GM23338 (cell line): ENCODE measurements at regions not wholly inside any gene's neighbourhood (a gene's known extent, or its start where the extent isn't known, plus 50 kb on each side); places are given as distances from the start of the nearest gene placed in this dataset.

Source experiments
- ATAC-seq: fragments of 200-7000 bp; cut with Tn5 transposase; 3 replicates; pipeline ENCODE4 v1.9.1; 2020
- DNase-seq: peaks from one replicate; pipeline ENCODE4 v3.0.0-alpha.2; 2015; ENCODE audit warnings: low spot score
- H2AFZ ChIP-seq: fragments of 200-600 bp; sonication (generic); 2 replicates; pipeline ENCODE4 v1.8.0; 2016; ENCODE audit warnings: antibody characterized with exemption, mild to moderate bottlenecking, moderate library complexity
- H3F3A ChIP-seq: fragments of 200-600 bp; sonication (generic); replicated peaks from 2 replicates; pipeline ENCODE4 v1.8.0; 2017; ENCODE audit warnings: antibody characterized with exemption, mixed run types, low read depth
- H3K27ac ChIP-seq: fragments of 200-600 bp; sonication (generic); 2 replicates; pipeline ENCODE4 v1.6.1; 2016; ENCODE audit warnings: low read depth
- H3K27me3 ChIP-seq: fragments of 200-600 bp; sonication (generic); 2 replicates; pipeline ENCODE4 v1.8.0; 2016; ENCODE audit warnings: mild to moderate bottlenecking, mixed run types, moderate library complexity; ENCODE audit not compliant: insufficient read depth
- H3K36me3 ChIP-seq: fragments of 200-600 bp; sonication (generic); 2 replicates; pipeline ENCODE4 v1.8.0; 2016; ENCODE audit warnings: mild to moderate bottlenecking; ENCODE audit not compliant: insufficient read depth
- H3K4me1 ChIP-seq: fragments of 200-600 bp; sonication (generic); 2 replicates; pipeline ENCODE4 v1.8.0; 2016; ENCODE audit warnings: mild to moderate bottlenecking, moderate library complexity; ENCODE audit not compliant: insufficient read depth
- H3K4me2 ChIP-seq: fragments of 200-600 bp; sonication (generic); 2 replicates; pipeline ENCODE4 v1.7.1; 2017; ENCODE audit warnings: mixed run types
- H3K4me3 ChIP-seq: fragments of 200-600 bp; sonication (generic); 2 replicates; pipeline ENCODE4 v1.6.1; 2016; ENCODE audit warnings: mixed run types
- H3K79me2 ChIP-seq: fragments of 200-600 bp; sonication (generic); replicated peaks from 2 replicates; pipeline ENCODE4 v1.8.0; 2017; ENCODE audit warnings: mild to moderate bottlenecking; ENCODE audit not compliant: insufficient read depth
- H3K9me2 ChIP-seq: fragments of 200-600 bp; sonication (generic); 2 replicates; pipeline ENCODE4 v1.8.0; 2017; ENCODE audit not compliant: insufficient read depth
- H4K20me1 ChIP-seq: fragments of 200-600 bp; sonication (generic); replicated peaks from 2 replicates; pipeline ENCODE4 v1.8.0; 2017; ENCODE audit warnings: mild to moderate bottlenecking; ENCODE audit not compliant: insufficient read depth
- H3K27ac Mint-ChIP-seq: 2 replicates; pipeline ENCODE4 v1.8.0; 2020; ENCODE audit warnings: inconsistent platforms, mild to moderate bottlenecking, moderate library complexity, mixed read lengths
- H3K27me3 Mint-ChIP-seq: 3 replicates; pipeline ENCODE4 v1.8.0; 2022; ENCODE audit warnings: low read depth, mild to moderate bottlenecking, moderate library complexity, mixed read lengths, inconsistent platforms; ENCODE audit not compliant: insufficient read depth, poor library complexity
- H3K36me3 Mint-ChIP-seq: 3 replicates; pipeline ENCODE4 v1.8.0; 2021; ENCODE audit warnings: low read depth, mild to moderate bottlenecking, inconsistent platforms, moderate library complexity, mixed read lengths
- H3K4me1 Mint-ChIP-seq: 3 replicates; pipeline ENCODE4 v1.8.0; 2020; ENCODE audit warnings: mild to moderate bottlenecking, inconsistent platforms, mixed read lengths
- H3K4me3 Mint-ChIP-seq: 3 replicates; pipeline ENCODE4 v1.8.0; 2021; ENCODE audit warnings: moderate library complexity, mild to moderate bottlenecking, inconsistent platforms, mixed read lengths
- H3K9me3 Mint-ChIP-seq: 3 replicates; pipeline ENCODE4 v1.8.0; 2020; ENCODE audit warnings: moderate library complexity, mild to moderate bottlenecking, inconsistent platforms, mixed read lengths
- CTCF ChIP-seq, 2 experiments: fragments of 200-600 bp in 1 of 2; sonication (generic) in 1 of 2; conservative IDR thresholded peaks; 2 replicates each; pipeline versions ENCODE4 v1.5.1 to v1.6.1; 2016 to 2017; ENCODE audit warnings: antibody characterized with exemption in 2 of 2, low read depth in 2 of 2, mild to moderate bottlenecking in 2 of 2, moderate library complexity in 1 of 2
- ETS1 ChIP-seq: IDR thresholded peaks from 2 replicates; pipeline ENCODE4 v1.6.1; 2016; ENCODE audit warnings: antibody characterized with exemption
- EZH2phosphoT487 ChIP-seq: fragments of 200-600 bp; sonication (generic); IDR thresholded peaks from one replicate; pipeline ENCODE4 v1.8.1; 2018; ENCODE audit warnings: antibody characterized with exemption; ENCODE audit not compliant: unreplicated experiment
- POLR2AphosphoS5 ChIP-seq: IDR thresholded peaks from 2 replicates; pipeline ENCODE4 v1.6.1; 2016; ENCODE audit warnings: antibody characterized with exemption, low read depth
- STAT1 ChIP-seq: IDR thresholded peaks from one replicate; pipeline ENCODE4 v1.6.1; 2016; ENCODE audit warnings: antibody characterized with exemption; ENCODE audit not compliant: unreplicated experiment
- TF ChIP-seq, protein P1 (sequence below): IDR thresholded peaks from one replicate; pipeline ENCODE4 v1.6.1; 2018; ENCODE audit warnings: antibody characterized with exemption; ENCODE audit not compliant: unreplicated experiment

GRCh38 chr20:60080401-60080800 is 122.2 kb downstream of the CDH26 start:
- Histone ChIP-seq H3K4me3 (no peak overlapping the region), H3K27me3 (no peaks in the 10 kb centered on the region), H3K36me3 (no peaks in the 10 kb centered on the region; the same call in 1 of the 2 replicates), H3F3A (no peaks in the 10 kb centered on the region), H3K79me2 (no peaks in the 10 kb centered on the region), H3K9me2 (no peaks in the 10 kb centered on the region), H3K4me1 (no peaks in the 10 kb centered on the region), H3K4me2 (no peak overlapping the region), H4K20me1 (no peaks in the 10 kb centered on the region), H2AFZ (no peak overlapping the region), H3K27ac (no peak overlapping the region)
- H3K4me1 Mint-ChIP-seq, result peaks cover 5% of the 10 kb centered on the region; the same call in 2 of the 3 replicates
- ATAC-seq (no peak), DNase-seq (no peak)
- peaks cover 16% of the 10 kb centered on the region for H3K27me3 Mint-ChIP-seq
- H3K36me3 Mint-ChIP-seq, result no peaks in the 10 kb centered on the region
- no peaks in the 10 kb centered on the region for H3K9me3 Mint-ChIP-seq
- H3K27ac Mint-ChIP-seq, result no peak overlapping the region
- no peak for TF ChIP-seq ETS1
- no peak for TF ChIP-seq EZH2phosphoT487
- no peak overlapping the region for H3K4me3 Mint-ChIP-seq

- Mint-ChIP-seq H3K4me1 (no peaks in the 10 kb centered on the region), H3K4me3 (no peak overlapping the region; the same call in 2 of the 3 replicates), H3K27ac (no peak overlapping the region), H3K9me3 (no peaks in the 10 kb centered on the region), H3K36me3 (no peaks in the 10 kb centered on the region), H3K27me3 (peaks cover 17% of the 10 kb centered on the region)
- Histone ChIP-seq H3K79me2 (no peaks in the 10 kb centered on the region), H3K27me3 (no peaks in the 10 kb centered on the region), H3K4me2 (no peak overlapping the region), H3K4me1 (no peaks in the 10 kb centered on the region), H3K4me3 (no peak overlapping the region), H2AFZ (no peak overlapping the region), H3K36me3 (no peaks in the 10 kb centered on the region; the same call in 1 of the 2 replicates), H3K27ac (no peak overlapping the region), H4K20me1 (no peaks in the 10 kb centered on the region), H3F3A (no peaks in the 10 kb centered on the region), H3K9me2 (no peaks in the 10 kb centered on the region)
- TF ChIP-seq, protein P1, sequence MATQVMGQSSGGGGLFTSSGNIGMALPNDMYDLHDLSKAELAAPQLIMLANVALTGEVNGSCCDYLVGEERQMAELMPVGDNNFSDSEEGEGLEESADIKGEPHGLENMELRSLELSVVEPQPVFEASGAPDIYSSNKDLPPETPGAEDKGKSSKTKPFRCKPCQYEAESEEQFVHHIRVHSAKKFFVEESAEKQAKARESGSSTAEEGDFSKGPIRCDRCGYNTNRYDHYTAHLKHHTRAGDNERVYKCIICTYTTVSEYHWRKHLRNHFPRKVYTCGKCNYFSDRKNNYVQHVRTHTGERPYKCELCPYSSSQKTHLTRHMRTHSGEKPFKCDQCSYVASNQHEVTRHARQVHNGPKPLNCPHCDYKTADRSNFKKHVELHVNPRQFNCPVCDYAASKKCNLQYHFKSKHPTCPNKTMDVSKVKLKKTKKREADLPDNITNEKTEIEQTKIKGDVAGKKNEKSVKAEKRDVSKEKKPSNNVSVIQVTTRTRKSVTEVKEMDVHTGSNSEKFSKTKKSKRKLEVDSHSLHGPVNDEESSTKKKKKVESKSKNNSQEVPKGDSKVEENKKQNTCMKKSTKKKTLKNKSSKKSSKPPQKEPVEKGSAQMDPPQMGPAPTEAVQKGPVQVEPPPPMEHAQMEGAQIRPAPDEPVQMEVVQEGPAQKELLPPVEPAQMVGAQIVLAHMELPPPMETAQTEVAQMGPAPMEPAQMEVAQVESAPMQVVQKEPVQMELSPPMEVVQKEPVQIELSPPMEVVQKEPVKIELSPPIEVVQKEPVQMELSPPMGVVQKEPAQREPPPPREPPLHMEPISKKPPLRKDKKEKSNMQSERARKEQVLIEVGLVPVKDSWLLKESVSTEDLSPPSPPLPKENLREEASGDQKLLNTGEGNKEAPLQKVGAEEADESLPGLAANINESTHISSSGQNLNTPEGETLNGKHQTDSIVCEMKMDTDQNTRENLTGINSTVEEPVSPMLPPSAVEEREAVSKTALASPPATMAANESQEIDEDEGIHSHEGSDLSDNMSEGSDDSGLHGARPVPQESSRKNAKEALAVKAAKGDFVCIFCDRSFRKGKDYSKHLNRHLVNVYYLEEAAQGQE, result no peak
- TF ChIP-seq CTCF (conservative IDR thresholded peaks at IDR 0.05; ENCODE audit: low read depth in 2 of 2) (peak; percentile 27 to 28; a peak in 3 of 4 replicates), STAT1 (no peak), POLR2AphosphoS5 (no peak)
- peak; percentile 13 for DNase-seq
- peak; percentile 94 for ATAC-seq
Observed at GRCh38 chr20:60085551-60086132, 127.4 kb downstream of the CDH26 start.
